A549 (cell line): ENCODE measurements at regions not wholly inside any gene's neighbourhood (a gene's known extent, or its start where the extent isn't known, plus 50 kb on each side); places are given as distances from the start of the nearest gene placed in this dataset.
"Not testable (repeated sequence)": the region's sequence is repeated elsewhere in the genome, so short reads cannot be mapped to it uniquely, and the experiment has no call there.

ENCODE experiments used
- ATAC-seq, 2 experiments: fragments of 200-7000 bp in 1 of 2; fragments of >200 bp in 1 of 2; cut with Nextera tagmentation in 1 of 2; cut with Tn5 transposase in 1 of 2; 3 replicates each; pipeline versions ENCODE4 v1.8.0 to v1.9.1; 2018 to 2020; ENCODE audit warnings: mild to moderate bottlenecking in 1 of 2, moderate library complexity in 1 of 2
- CTCF ChIA-PET: fragments of 300-600 bp; sonication (Branson Sonifier 250); formaldehyde crosslinking; extraction: SDS; loops from one replicate; lab custom pipeline; 2021; ENCODE audit warnings: antibody characterized with exemption, inconsistent platforms; lab: Yijun Ruan, JAX
- POLR2A ChIA-PET: fragments of 350-600 bp; formaldehyde crosslinking; extraction: SDS; loops from one replicate; lab custom pipeline; 2021; ENCODE audit warnings: antibody characterized with exemption, inconsistent platforms; lab: Yijun Ruan, JAX
- DNase-seq, 2 experiments: peaks; one replicate each; pipeline versions ENCODE4 v3.0.0 to v3.0.0-alpha.2; 2011 to 2016; ENCODE audit warnings: low read depth in 1 of 2, low spot score in 1 of 2
- FAIRE-seq: peaks from 2 replicates; lab custom pipeline; 2011; peaks lifted over from hg19 to GRCh38; lab: Jason Lieb, UNC
- H3K27ac ChIP-seq, 2 experiments: fragments of >200 bp; sonication (Bioruptor Twin); formaldehyde crosslinking; 3 replicates each; pipeline ENCODE4 v1.5.1; 2016 to 2017
- H3K4me1 ChIP-seq: fragments of >200 bp; sonication (Bioruptor Twin); formaldehyde crosslinking; 3 replicates; pipeline ENCODE4 v1.6.1; 2016
- H3K4me2 ChIP-seq: fragments of >200 bp; sonication (Bioruptor Twin); formaldehyde crosslinking; 3 replicates; pipeline ENCODE4 v1.6.1; 2016
- H3K4me3 ChIP-seq: fragments of >200 bp; sonication (Bioruptor Twin); formaldehyde crosslinking; 3 replicates; pipeline ENCODE4 v1.5.1; 2016
- H3K9me3 ChIP-seq: fragments of >200 bp; sonication (Bioruptor Twin); formaldehyde crosslinking; 3 replicates; pipeline ENCODE4 v1.6.1; 2016
- BCL3 ChIP-seq: fragments of >200 bp; sonication (Bioruptor Twin); formaldehyde crosslinking; IDR thresholded peaks from 3 replicates; pipeline ENCODE4 v1.6.1; 2016
- CEBPB ChIP-seq, 2 experiments: fragments of >200 bp in 1 of 2; sonication (Bioruptor Twin) in 1 of 2; formaldehyde crosslinking in 1 of 2; IDR thresholded peaks; 2 replicates each; pipeline ENCODE4 v1.6.1; 2012 to 2016
- CHD4 ChIP-seq: fragments of 200-600 bp; sonication (generic); IDR thresholded peaks from 2 replicates; pipeline ENCODE4 v1.6.1; 2016; ENCODE audit warnings: antibody characterized with exemption, mild to moderate bottlenecking, borderline replicate concordance
- EHF ChIP-seq: fragments of 250-450 bp; sonication (Bioruptor Pico); IDR thresholded peaks from 2 replicates; pipeline ENCODE4 v1.5.0; 2020; ENCODE audit warnings: mild to moderate bottlenecking
- EHMT2 ChIP-seq: fragments of 200-600 bp; sonication (generic); IDR thresholded peaks from 2 replicates; pipeline ENCODE4 v1.6.1; 2016; ENCODE audit warnings: antibody characterized with exemption, low read depth, mild to moderate bottlenecking, moderate library complexity
- ESRRA ChIP-seq: fragments of 150-350 bp; IDR thresholded peaks from 2 replicates; pipeline ENCODE4 v1.6.1; 2014; ENCODE audit warnings: mild to moderate bottlenecking, low read length, borderline replicate concordance
- GATA3 ChIP-seq: IDR thresholded peaks from 2 replicates; pipeline ENCODE4 v1.6.1; 2012; ENCODE audit warnings: borderline replicate concordance
- HEYL ChIP-seq: fragments of 250-450 bp; sonication (Bioruptor Pico); IDR thresholded peaks from 2 replicates; pipeline ENCODE4 v1.8.0; 2021; ENCODE audit warnings: mild to moderate bottlenecking, moderate library complexity
- HOXB5 ChIP-seq: fragments of 250-450 bp; sonication (Bioruptor Pico); IDR thresholded peaks from 2 replicates; pipeline ENCODE4 v1.5.0; 2020; ENCODE audit warnings: mild to moderate bottlenecking, moderate library complexity
- JUN ChIP-seq, 2 experiments: fragments of >200 bp; sonication (Bioruptor Twin); formaldehyde crosslinking; IDR thresholded peaks; 2 replicates in 1 of 2; 3 replicates in 1 of 2; pipeline ENCODE4 v1.6.1; 2016 to 2017
- MAFK ChIP-seq: fragments of 450-650 bp; IDR thresholded peaks from 2 replicates; pipeline ENCODE4 v1.6.1; 2014; ENCODE audit not compliant: partially characterized antibody
- MAZ ChIP-seq: fragments of 150-350 bp; IDR thresholded peaks from 2 replicates; pipeline ENCODE4 v1.6.1; 2014; ENCODE audit warnings: antibody characterized with exemption, low read depth, low read length, borderline replicate concordance
- NFE2L2 ChIP-seq: fragments of 150-350 bp; conservative IDR thresholded peaks from 2 replicates; pipeline ENCODE4 v1.6.1; 2014; ENCODE audit warnings: low read length
- POLR2A ChIP-seq: IDR thresholded peaks from 2 replicates; pipeline ENCODE4 v1.6.1; 2012; ENCODE audit warnings: mild to moderate bottlenecking, low read length
- RARB ChIP-seq: fragments of 250-450 bp; sonication (Bioruptor Pico); IDR thresholded peaks from 2 replicates; pipeline ENCODE4 v1.8.0; 2021; ENCODE audit warnings: mild to moderate bottlenecking, moderate library complexity
- RCOR1 ChIP-seq: fragments of 150-350 bp; IDR thresholded peaks from 2 replicates; pipeline ENCODE4 v1.6.1; 2014; ENCODE audit warnings: antibody characterized with exemption, low read length, low read depth
- RNF2 ChIP-seq: fragments of 200-600 bp; sonication (generic); IDR thresholded peaks from 2 replicates; pipeline ENCODE4 v1.6.1; 2016; ENCODE audit warnings: low read depth, mild to moderate bottlenecking, antibody characterized with exemption, moderate library complexity, borderline replicate concordance
- SREBF2 ChIP-seq: fragments of 450-650 bp; IDR thresholded peaks from 2 replicates; pipeline ENCODE4 v1.6.1; 2014; ENCODE audit warnings: mild to moderate bottlenecking, moderate library complexity
- USF2 ChIP-seq: fragments of 450-650 bp; IDR thresholded peaks from 2 replicates; pipeline ENCODE4 v1.6.1; 2014; ENCODE audit warnings: antibody characterized with exemption
- ZC3H11A ChIP-seq: fragments of 450-650 bp; IDR thresholded peaks from 2 replicates; pipeline ENCODE4 v1.6.1; 2014; ENCODE audit warnings: antibody characterized with exemption, mild to moderate bottlenecking
- ZFP36 ChIP-seq: fragments of 450-650 bp; IDR thresholded peaks from 2 replicates; pipeline ENCODE4 v1.6.1; 2014; ENCODE audit warnings: borderline replicate concordance; ENCODE audit not compliant: partially characterized antibody
- WGBS: methylation state at CpG from one replicate; pipeline ENCODE4 v1.1.6; 2017; ENCODE audit errors: missing lambda C conversion rate; 5-methylcytosine and 5-hydroxymethylcytosine counted together
- TF ChIP-seq, protein P1 (sequence below): IDR thresholded peaks from 2 replicates; pipeline ENCODE4 v1.6.1; 2012
- TF ChIP-seq, protein P2 (sequence below): fragments of >200 bp; sonication (Bioruptor Twin); formaldehyde crosslinking; IDR thresholded peaks from 3 replicates; pipeline ENCODE4 v1.5.1; 2016

GRCh38 chr1:60255565-60255964, 182.0 kb upstream of the C1orf87 start:
- ATAC-seq, result no peak
- H3K9me3 ChIP-seq, result no peaks in the 10 kb centered on the region
- peaks cover 3% of the 10 kb centered on the region; the same call in 1 of the 3 replicates for H3K4me1 ChIP-seq
- H3K4me2 ChIP-seq, result no peak overlapping the region
- ChIA-PET CTCF (no interaction called here), POLR2A (no interaction called here)
- peak overlapping the region; percentile 14 to 35; a peak in 2 of 6 replicates for H3K27ac ChIP-seq
- WGBS, result 32% methylated on average over 1 of the region's 1 CpG
- H3K4me3 ChIP-seq, result no peak overlapping the region
- FAIRE-seq, result no peak
- DNase-seq, result peak in 1 of 2 experiments; percentile 7
- TF ChIP-seq MAFK, result peak; percentile 83
- TF ChIP-seq NFE2L2, result peak; percentile 91
- no peak for TF ChIP-seq MAZ

GRCh38 chr1:60251426-60251825, 177.9 kb upstream of the C1orf87 start:
- POLR2A ChIA-PET, result no interaction called here
- CTCF ChIA-PET, result interaction anchor here (1.3 kb wide), 1 partner anchor 30 kb away, joined by 6 read pairs; no protein-coding TSS in a partner anchor
- H3K4me3 ChIP-seq, result no peak overlapping the region
- FAIRE-seq, result no peak
- no peak overlapping the region for H3K27ac ChIP-seq
- peaks cover 3% of the 10 kb centered on the region; the same call in 1 of the 3 replicates for H3K4me1 ChIP-seq
- TF ChIP-seq CHD4 (no peak), RARB (CRISPR knock-in tag) (no peak)
- DNase-seq, result no peak
- 0% methylated on average over 2 of the region's 2 CpGs for WGBS
- H3K9me3 ChIP-seq, result no peaks in the 10 kb centered on the region
- H3K4me2 ChIP-seq, result no peak overlapping the region
- no peak for ATAC-seq

DNA sequence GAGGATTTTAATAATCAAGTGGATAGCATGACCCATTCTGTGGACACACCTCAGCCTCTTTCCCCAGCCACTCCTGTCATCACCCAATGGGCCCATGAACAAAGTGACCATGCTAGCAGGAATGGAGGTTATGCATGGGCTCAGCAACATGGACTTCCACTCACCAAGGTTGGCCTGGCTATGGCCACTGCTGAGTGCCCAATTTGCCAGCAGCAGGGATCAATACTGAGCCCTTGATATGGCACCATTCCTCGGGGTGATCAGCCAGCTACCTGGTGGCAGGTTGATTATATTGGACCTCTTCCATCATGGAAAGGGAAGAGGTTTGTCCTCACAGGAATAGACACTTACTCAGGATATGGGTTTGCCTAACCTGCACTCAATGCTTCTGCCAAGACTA, 173.9 kb upstream of the C1orf87 start:
- POLR2A ChIA-PET, CTCF ChIA-PET, DNase-seq, H3K9me3 ChIP-seq, H3K4me1 ChIP-seq, ATAC-seq, H3K4me3 ChIP-seq, H3K27ac ChIP-seq, H3K4me2 ChIP-seq, FAIRE-seq: not testable (repeated sequence)
- WGBS, result no CpG with 5 or more reads among the region's 1 CpG

GRCh38 chr1:60245324-60245723, 171.8 kb upstream of the C1orf87 start:
- TF ChIP-seq ZC3H11A (no peak), RCOR1 (no peak), EHMT2 (no peak), USF2 (no peak), EHF (no peak), ZFP36 (no peak), RNF2 (no peak), CEBPB (IDR thresholded peaks at IDR 0.05) (no peak), HOXB5 (no peak), RARB (CRISPR knock-in tag) (no peak), BCL3 (no peak), GATA3 (no peak), JUN (IDR thresholded peaks at IDR 0.05) (no peak), MAZ (no peak), ESRRA (no peak), HEYL (CRISPR knock-in tag) (no peak), SREBF2 (no peak), POLR2A (no peak)
- TF ChIP-seq, protein P1, sequence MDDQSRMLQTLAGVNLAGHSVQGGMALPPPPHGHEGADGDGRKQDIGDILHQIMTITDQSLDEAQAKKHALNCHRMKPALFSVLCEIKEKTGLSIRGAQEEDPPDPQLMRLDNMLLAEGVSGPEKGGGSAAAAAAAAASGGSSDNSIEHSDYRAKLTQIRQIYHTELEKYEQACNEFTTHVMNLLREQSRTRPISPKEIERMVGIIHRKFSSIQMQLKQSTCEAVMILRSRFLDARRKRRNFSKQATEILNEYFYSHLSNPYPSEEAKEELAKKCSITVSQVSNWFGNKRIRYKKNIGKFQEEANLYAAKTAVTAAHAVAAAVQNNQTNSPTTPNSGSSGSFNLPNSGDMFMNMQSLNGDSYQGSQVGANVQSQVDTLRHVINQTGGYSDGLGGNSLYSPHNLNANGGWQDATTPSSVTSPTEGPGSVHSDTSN, result no peak
- TF ChIP-seq, protein P2, sequence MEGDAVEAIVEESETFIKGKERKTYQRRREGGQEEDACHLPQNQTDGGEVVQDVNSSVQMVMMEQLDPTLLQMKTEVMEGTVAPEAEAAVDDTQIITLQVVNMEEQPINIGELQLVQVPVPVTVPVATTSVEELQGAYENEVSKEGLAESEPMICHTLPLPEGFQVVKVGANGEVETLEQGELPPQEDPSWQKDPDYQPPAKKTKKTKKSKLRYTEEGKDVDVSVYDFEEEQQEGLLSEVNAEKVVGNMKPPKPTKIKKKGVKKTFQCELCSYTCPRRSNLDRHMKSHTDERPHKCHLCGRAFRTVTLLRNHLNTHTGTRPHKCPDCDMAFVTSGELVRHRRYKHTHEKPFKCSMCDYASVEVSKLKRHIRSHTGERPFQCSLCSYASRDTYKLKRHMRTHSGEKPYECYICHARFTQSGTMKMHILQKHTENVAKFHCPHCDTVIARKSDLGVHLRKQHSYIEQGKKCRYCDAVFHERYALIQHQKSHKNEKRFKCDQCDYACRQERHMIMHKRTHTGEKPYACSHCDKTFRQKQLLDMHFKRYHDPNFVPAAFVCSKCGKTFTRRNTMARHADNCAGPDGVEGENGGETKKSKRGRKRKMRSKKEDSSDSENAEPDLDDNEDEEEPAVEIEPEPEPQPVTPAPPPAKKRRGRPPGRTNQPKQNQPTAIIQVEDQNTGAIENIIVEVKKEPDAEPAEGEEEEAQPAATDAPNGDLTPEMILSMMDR, result no peak
- TF ChIP-seq, all 56 proteins: peak for 0
- Histone ChIP-seq H3K4me2 (no peak overlapping the region), H3K4me1 (no peaks in the 10 kb centered on the region), H3K4me3 (no peak overlapping the region), H3K27ac (no peak overlapping the region), H3K9me3 (no peaks in the 10 kb centered on the region)
- ChIA-PET CTCF (no interaction called here), POLR2A (no interaction called here)
- DNase-seq, result no peak
- no peak for FAIRE-seq
- ATAC-seq, result no peak
- 0% methylated on average over 2 of the region's 2 CpGs for WGBS
